ENCODE measurements at regions not wholly inside any gene's neighbourhood (a gene's known extent, or its start where the extent isn't known, plus 50 kb on each side); places are given as distances from the start of the nearest gene placed in this dataset.

- no peak for DNase-seq (ENCODE audit: low read depth in 2 of 2)
Observed at GRCh38 chr17:77485089-77485833, 344.5 kb downstream of the SEC14L1 start.

- DNase-seq (ENCODE audit: low read depth in 2 of 2) = no peak
Observed at GRCh38 chr17:77487211-77487629, 346.5 kb downstream of the SEC14L1 start.

GRCh38 chr17:77487677-77488530 lies 347.1 kb downstream of the SEC14L1 start:
- no peak for DNase-seq (ENCODE audit: low read depth in 2 of 2)

GRCh38 chr17:77488531-77489238 lies 347.9 kb downstream of the SEC14L1 start:
- DNase-seq (ENCODE audit: low read depth in 2 of 2) = no peak

- no peak for DNase-seq (ENCODE audit: low read depth in 2 of 2)
Observed at GRCh38 chr17:77489239-77489892, 348.6 kb downstream of the SEC14L1 start.

- DNase-seq (ENCODE audit: low read depth in 2 of 2) = no peak
Observed at GRCh38 chr17:77489893-77490255, 349.1 kb downstream of the SEC14L1 start.

GRCh38 chr17:77490361-77491183 lies 349.8 kb downstream of the SEC14L1 start:
- no peak for DNase-seq (ENCODE audit: low read depth in 2 of 2)

- no peak for DNase-seq (ENCODE audit: low read depth in 2 of 2)
Observed at GRCh38 chr17:77491921-77492445, 351.2 kb downstream of the SEC14L1 start.

- no peak for DNase-seq (ENCODE audit: low read depth in 2 of 2)
Observed at GRCh38 chr17:77492446-77493237, 351.9 kb downstream of the SEC14L1 start.

GRCh38 chr17:77493238-77493820 lies 352.6 kb downstream of the SEC14L1 start:
- no peak for DNase-seq (ENCODE audit: low read depth in 2 of 2)

GRCh38 chr17:77493901-77494663 lies 353.3 kb downstream of the SEC14L1 start:
- DNase-seq (ENCODE audit: low read depth in 2 of 2) = no peak

GRCh38 chr17:77494664-77495435 lies 354.1 kb downstream of the SEC14L1 start:
- DNase-seq (ENCODE audit: low read depth in 2 of 2) = peak; percentile 40 to 51

- DNase-seq (ENCODE audit: low read depth in 2 of 2) = no peak
Observed at GRCh38 chr17:77495575-77495974, 354.8 kb downstream of the SEC14L1 start.

- no peak for DNase-seq (ENCODE audit: low read depth in 2 of 2)
Observed at GRCh38 chr17:77496401-77496801, 355.6 kb downstream of the SEC14L1 start.

- DNase-seq (ENCODE audit: low read depth in 2 of 2) = no peak
Observed at GRCh38 chr17:77496831-77497577, 356.2 kb downstream of the SEC14L1 start.

GRCh38 chr17:77497578-77497934 lies 356.8 kb downstream of the SEC14L1 start:
- no peak for DNase-seq (ENCODE audit: low read depth in 2 of 2)

- no peak for DNase-seq (ENCODE audit: low read depth in 2 of 2)
Observed at GRCh38 chr17:77498091-77498741, 357.4 kb downstream of the SEC14L1 start.
